ENCODE measurements at regions not wholly inside any gene's neighbourhood (a gene's known extent, or its start where the extent isn't known, plus 50 kb on each side); places are given as distances from the start of the nearest gene placed in this dataset.

- no peak for DNase-seq (ENCODE audit: low spot score)
Observed at GRCh38 chr10:121098211-121098610, 247.0 kb downstream of the WDR11 start.

DNA sequence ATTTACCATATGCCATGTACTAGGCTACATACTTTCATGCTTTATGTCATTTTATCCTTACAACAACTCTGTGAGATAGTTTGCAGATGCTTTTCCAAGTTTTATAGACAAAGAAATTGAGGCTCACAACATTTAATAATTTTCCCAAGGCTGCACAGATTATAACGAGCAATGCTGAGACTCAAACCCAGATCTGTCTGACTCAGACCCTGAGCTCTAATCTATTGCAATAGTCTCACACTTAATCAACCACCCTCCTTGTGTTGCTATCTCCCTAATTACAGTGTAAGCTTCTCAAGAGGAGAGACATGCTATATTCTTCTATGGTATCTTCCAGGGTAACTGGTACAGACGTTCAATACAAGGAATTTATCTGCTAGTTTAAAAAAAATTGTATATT is 247.6 kb downstream of the WDR11 start:
- no peak for DNase-seq (ENCODE audit: low spot score)

DNA sequence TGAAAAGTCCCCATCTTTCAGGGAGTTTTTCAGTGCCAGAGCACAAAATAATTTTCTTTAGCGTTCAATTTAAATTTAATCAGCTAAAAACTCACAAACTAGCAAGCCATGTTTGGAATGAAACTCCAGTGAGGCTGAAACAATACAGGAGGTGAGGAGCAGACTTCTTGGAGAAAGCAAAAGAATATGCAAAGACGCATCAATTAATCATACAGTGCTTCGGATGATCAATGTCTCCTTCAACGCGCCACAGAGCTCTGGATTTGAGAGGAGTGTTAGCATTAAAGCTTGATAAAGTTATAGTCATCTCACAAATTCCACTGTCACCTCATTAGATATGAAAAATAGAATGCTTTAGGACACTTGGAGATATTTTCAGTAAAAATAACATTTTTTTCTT is 248.0 kb downstream of the WDR11 start:
- DNase-seq (ENCODE audit: low spot score): no peak

DNA sequence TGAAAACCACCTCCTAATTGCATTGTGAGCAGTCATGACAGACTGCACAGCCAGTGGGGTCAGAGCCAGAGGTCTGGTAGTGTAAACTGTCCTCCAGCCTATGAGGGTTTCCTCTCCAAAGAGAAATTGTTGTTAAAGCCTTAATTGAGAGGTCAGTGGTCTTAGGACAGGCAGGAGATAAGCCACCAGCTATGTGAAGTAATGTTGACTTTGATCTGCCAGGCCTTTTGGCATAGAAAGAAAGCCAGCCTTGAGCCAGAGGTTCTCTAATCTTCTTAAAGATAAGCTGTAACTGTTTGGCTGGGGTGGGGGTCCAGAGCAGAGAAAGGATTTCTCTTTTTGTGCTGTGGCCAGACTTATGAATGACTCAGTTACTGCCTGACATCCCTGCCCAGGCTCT is 248.4 kb downstream of the WDR11 start:
- DNase-seq (ENCODE audit: low spot score): no peak

GRCh38 chr10:121101561-121101960 is 250.4 kb downstream of the WDR11 start:
- no peak for DNase-seq (ENCODE audit: low spot score)

- no peak for DNase-seq (ENCODE audit: low spot score)
Observed at GRCh38 chr10:121102706-121103105, 251.5 kb downstream of the WDR11 start.

- no peak for DNase-seq (ENCODE audit: low spot score)
Observed at GRCh38 chr10:121104476-121105111, 253.4 kb downstream of the WDR11 start.

DNA sequence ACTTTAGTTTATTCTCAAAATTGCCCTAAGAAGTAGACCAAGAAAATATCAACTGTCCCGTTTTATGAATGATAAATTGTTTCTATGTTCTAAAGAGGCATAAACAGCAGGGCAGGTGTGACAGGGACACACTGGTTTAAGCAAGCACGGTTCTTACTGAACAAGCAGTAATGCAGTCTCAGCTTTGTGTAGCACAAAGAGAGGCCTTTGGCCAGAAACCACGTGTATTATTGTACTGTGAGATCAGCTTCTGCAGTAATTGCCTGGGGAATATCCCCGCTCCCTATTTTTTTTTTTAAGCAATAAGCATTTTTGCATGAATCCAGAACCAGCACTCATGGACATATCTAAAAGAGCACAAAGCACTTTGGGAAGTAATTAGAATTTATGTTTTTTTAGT is 255.4 kb downstream of the WDR11 start:
- no peak for DNase-seq (ENCODE audit: low spot score)

GRCh38 chr10:121108051-121108450 is 256.9 kb downstream of the WDR11 start:
- DNase-seq (ENCODE audit: low spot score): no peak

DNA sequence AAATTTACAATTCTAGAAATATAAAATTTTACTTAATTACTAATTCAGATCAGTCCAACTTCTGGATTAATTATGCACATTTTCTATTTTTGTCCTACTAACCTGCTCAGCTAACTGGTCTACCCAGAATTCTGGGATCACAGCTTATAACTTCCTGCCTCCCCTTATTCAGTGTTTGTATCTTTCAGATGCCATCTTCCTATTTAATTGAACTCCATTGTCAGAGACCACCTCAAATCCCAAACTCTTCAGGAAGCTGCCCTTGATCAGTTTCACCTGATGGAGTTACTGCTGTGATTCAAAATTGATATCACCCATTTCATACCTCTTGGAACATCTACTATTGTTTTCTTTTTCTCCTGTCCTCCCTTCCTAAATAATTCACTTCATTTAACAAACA is 259.2 kb downstream of the WDR11 start:
- DNase-seq (ENCODE audit: low spot score): no peak

DNA sequence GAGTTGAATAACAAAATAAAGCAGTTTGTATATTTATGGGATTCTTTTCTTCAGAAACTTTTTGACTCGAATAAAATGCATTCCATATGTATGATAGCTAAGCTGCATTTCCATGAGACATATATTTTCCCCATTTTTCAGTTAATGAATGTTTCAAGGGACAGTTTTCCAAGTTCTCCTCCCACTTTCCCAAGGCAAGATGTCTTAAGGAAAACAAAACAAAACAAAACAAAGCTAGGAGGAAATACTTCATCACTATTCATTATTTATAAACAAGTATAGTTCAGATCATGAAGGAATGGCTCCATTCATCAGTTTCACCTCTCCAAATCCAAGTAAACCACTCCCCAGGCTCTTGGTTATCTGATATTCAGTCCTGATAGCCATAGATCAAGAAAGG is 261.0 kb downstream of the WDR11 start:
- DNase-seq (ENCODE audit: low spot score): no peak

GRCh38 chr10:121112579-121113384 is 261.6 kb downstream of the WDR11 start:
- DNase-seq (ENCODE audit: low spot score): no peak

DNA sequence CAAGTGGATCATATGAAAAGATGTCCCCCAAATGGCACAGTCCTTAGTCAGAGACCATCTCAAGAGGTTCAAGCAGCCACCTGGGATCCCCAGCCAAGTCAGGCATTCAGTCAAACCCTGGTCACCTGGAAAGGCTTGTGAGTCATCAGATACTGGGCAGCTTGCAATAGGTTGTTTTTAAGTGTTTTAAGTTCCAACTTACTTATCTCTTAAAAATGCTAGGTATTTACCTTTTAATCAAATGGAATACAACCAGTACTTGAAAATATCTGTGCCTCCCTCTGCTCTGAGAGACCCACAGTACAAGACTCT is 262.2 kb downstream of the WDR11 start:
- DNase-seq (ENCODE audit: low spot score): no peak

DNA sequence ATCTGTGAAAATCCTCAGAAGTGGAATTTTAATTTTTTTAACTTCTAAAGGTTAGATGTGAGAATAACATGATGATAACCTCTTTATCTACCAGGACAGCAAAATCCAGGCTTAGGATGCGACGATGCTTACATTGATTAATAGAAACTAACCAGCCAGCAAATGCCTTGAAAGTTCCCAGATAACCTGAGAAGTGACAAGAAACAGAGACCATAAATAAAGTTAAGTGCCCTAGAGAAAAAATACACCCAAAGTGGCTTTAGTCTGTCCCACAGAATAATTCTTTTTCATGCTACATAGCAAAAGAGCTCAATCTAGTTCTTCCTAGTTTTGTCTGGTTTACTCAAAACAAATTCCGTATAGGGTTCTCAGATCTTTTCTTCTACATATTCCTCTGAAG is 262.7 kb downstream of the WDR11 start:
- no peak for DNase-seq (ENCODE audit: low spot score)

- no peak for DNase-seq (ENCODE audit: low spot score)
Observed at GRCh38 chr10:121115154-121115553, 264.0 kb downstream of the WDR11 start.

GRCh38 chr10:121121462-121121861 is 270.3 kb downstream of the WDR11 start:
- no peak for DNase-seq (ENCODE audit: low spot score)

- no peak for DNase-seq (ENCODE audit: low spot score)
Observed at GRCh38 chr10:121127151-121127906, 276.2 kb downstream of the WDR11 start.

DNA sequence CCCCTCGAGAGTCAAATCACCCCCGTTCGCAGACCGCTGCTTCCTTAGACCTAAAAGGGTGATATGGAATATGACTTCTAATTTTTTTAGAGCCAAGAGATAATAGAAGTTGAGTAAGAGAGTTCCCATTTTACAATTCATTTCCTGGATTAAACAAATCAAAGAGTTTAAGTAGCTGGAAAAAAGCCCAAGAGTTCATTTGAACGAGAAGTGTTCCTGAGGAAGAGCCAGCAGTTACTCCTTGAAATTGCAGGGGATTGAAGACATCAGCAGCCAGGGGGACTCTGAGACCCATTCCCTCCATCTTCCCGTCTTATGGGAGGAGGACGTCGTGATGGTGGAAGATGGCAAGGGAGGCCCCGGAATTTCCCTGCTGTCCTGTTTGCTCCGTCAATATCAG is 277.0 kb downstream of the WDR11 start:
- no peak for DNase-seq (ENCODE audit: low spot score)

DNA sequence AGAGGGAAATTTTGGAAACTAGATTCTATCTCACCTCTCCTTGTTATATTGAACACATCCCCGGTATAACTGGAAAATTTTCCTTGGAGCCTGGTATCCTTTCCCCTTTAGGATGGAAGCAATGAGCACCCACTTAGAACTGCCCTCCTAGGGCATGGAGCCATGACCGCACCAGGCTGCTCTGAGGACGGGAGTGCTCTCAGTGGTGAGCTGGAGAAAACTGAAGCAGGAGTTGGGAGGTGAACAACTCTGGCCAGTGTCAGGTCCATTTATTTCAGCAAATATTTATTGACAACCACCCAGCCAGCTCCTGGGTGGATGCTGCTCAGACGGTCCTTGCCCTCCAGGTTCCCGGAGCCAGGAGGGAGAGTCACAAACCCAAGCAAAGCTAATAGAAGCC is 278.1 kb downstream of the WDR11 start:
- DNase-seq (ENCODE audit: low spot score): no peak

GRCh38 chr10:121130382-121130781 is 279.2 kb downstream of the WDR11 start:
- no peak for DNase-seq (ENCODE audit: low spot score)

DNA sequence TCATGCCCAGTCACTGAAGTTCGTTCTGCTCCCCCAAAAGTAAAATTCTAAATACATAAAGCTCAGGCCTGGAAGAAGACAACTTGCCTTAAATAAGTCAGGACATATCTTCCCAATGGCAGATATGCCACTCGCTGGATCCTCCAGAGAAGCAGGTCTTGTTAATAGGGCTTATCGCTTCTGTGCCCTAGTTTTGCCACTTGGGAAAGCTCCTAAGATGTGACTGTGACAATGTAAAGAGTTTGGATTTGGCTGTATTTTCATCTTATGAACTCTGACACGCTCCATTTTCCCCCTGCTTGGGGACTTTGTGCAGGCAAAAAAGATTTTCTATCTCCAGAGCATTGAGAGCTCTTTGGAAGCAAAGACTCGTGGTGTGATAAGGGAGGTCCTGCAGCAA is 279.9 kb downstream of the WDR11 start:
- DNase-seq (ENCODE audit: low spot score): no peak

DNA sequence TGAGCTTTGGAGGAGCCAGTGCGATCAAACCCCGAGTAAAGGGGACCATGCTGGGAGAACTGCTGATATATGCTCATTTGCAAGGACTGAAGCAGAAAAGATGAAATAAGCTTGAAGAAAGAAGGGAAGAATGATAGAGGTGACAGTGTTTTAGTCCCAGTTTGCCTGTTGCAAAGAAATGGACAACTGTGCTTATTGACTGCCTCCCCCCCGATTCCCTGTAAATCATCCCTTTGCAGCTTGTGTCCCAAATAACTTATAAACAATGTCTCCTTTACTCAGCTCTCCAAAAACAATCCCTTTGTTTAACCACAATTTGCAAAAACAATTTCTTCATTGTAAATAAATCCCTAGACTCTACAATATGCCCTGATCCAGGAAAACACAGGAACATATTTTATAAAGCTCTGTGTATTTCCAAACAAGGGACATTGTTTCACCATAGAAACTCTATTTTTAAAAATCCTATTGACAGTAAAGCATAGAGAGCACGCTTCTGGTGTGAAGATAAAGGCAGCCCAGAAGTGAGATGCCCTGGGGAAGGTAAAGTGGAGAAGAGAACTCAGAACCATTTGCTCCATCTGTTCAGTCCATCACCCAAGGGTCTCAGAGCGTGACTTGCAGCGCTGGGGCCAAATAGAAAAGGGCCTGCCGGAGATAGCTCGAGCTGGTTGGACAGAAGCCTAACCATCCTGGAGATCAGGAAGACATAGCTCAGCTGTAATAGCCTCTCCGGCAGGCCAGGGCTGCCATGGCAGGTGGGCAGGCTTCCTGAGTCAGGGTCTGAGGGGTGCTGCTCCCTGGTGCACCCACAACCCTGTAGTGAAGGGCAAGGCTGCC is 280.5 kb downstream of the WDR11 start:
- no peak for DNase-seq (ENCODE audit: low spot score)
